ENCODE measurements at regions not wholly inside any gene's neighbourhood (a gene's known extent, or its start where the extent isn't known, plus 50 kb on each side); places are given as distances from the start of the nearest gene placed in this dataset.

- no peak overlapping the region for H3K4me3 ChIP-seq (ENCODE audit: low read depth, low read length)
- TF ChIP-seq CTCF (IDR thresholded peaks at IDR 0.05; ENCODE audit: borderline replicate concordance, insufficient read depth, low read depth, low read length) = no peak
These were observed 938.6 kb upstream of the WWC1 start for GRCh38 chr5:167352801-167353200.

DNA sequence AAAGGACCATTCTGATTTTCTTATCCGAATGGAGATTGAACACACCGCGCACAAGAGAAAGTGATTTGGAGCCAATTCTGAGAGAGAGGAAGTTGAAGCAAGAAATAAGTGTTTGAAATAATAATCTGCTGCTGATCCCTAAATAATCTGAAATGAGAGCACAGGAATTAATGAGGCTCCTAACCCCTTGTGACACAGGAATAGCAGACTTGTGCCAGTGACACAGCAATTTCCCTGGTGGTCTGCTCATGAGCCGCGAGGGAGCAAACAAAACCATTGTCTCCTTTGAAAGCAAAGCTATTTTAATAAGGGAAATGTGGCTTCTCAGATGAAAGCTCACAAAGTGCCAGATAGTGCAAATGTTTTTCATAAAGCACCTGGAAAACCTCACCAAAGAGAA lies 936.1 kb upstream of the WWC1 start:
- H3K4me3 ChIP-seq (ENCODE audit: low read depth, low read length) = no peak overlapping the region
- no peak for TF ChIP-seq CTCF (IDR thresholded peaks at IDR 0.05; ENCODE audit: borderline replicate concordance, insufficient read depth, low read depth, low read length)

- H3K4me3 ChIP-seq (ENCODE audit: low read depth, low read length) = no peak overlapping the region
- no peak for TF ChIP-seq CTCF (IDR thresholded peaks at IDR 0.05; ENCODE audit: borderline replicate concordance, insufficient read depth, low read depth, low read length)
These were observed 935.1 kb upstream of the WWC1 start for GRCh38 chr5:167356374-167356773.

DNA sequence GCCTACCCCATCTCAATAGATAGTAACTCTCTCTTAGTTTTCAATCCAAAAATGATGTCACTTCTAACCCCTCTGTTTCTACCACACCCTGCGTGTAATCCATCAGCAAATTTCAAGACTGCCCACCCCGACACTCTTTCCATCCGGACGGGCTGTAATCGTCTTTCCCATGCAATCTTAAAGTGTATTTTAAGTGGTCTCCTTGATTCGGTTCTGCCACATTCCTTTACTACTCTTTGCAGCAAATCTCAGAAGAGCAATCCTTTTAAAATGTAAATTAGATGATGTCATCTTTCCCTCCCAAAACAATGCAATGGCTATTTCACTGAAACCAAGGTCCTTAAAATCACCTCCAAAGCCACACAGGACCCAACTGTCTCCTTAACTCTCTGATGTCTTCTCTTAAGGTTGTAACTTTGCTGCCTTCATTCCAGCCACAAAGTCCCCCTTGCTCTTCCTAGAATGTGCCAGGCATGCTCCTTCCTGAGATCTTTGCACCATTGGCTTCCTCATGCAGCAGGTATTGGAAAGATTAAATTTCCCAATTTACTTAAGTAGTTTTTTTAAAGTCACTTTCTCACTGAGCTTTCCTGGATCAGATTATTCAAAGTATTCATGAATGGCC lies 932.5 kb upstream of the WWC1 start:
- TF ChIP-seq CTCF (IDR thresholded peaks at IDR 0.05; ENCODE audit: borderline replicate concordance, insufficient read depth, low read depth, low read length) = no peak
- no peak overlapping the region for H3K4me3 ChIP-seq (ENCODE audit: low read depth, low read length)

DNA sequence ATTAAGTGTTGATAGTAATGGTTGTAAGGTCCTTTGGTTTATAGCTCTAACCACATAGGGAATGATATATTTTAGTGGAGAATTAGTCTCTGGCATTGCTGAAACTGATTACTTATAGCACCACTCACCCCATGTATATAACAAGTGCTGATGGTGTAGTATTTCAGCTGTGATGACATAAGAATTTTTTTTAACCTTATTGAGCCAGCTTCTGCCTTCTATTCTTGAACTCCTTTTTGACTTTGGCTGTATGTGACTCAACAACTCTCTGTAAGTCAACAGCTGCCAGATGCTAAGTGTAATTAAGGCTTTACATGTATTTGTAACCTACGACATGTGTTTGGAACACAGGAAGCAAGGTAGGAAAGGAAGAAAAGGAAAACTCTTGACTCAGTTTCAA lies 929.6 kb upstream of the WWC1 start:
- TF ChIP-seq CTCF (IDR thresholded peaks at IDR 0.05; ENCODE audit: borderline replicate concordance, insufficient read depth, low read depth, low read length) = no peak
- H3K4me3 ChIP-seq (ENCODE audit: low read depth, low read length) = no peak overlapping the region

DNA sequence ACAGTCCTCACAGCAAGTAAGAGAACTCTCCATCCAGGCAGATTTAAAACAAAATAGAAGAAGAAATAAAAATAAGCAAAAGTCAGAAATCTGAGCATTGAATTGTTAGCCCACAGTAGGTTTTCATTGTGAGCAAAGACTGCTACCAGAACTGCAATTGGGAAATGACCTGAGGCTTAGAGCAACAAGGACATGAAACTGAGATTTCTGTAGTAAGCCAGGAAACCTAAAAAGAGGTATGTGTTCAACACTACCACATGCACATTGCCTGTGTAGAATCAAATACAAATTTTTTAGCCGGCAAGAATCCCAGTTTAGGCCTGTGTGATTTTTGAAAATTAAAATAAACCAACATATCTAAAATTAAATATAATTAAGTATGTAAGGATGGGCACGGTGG lies 928.4 kb upstream of the WWC1 start:
- H3K4me3 ChIP-seq (ENCODE audit: low read depth, low read length) = no peak overlapping the region
- TF ChIP-seq CTCF (IDR thresholded peaks at IDR 0.05; ENCODE audit: borderline replicate concordance, insufficient read depth, low read depth, low read length) = no peak

- no peak for TF ChIP-seq CTCF (IDR thresholded peaks at IDR 0.05; ENCODE audit: borderline replicate concordance, insufficient read depth, low read depth, low read length)
- H3K4me3 ChIP-seq (ENCODE audit: low read depth, low read length) = no peak overlapping the region
These were observed 916.3 kb upstream of the WWC1 start for GRCh38 chr5:167375125-167375524.

Measured in GM12875 (cell line).